Esophagus muscularis mucosa (tissue), 4 donors: ENCODE measurements at regions not wholly inside any gene's neighbourhood (a gene's known extent, or its start where the extent isn't known, plus 50 kb on each side); places are given as distances from the start of the nearest gene placed in this dataset.

Source experiments
- EP300 ChIP-seq: sonication (generic); formaldehyde crosslinking; IDR thresholded peaks from one replicate; pipeline ENCODE4 v1.6.1; 2017; ENCODE audit warnings: antibody characterized with exemption
- POLR2A ChIP-seq: fragments of 450-650 bp; IDR thresholded peaks from one replicate; pipeline ENCODE4 v1.6.1; 2017; ENCODE audit warnings: antibody characterized with exemption, moderate library complexity, mild to moderate bottlenecking, low read depth
- TF ChIP-seq, protein P1 (sequence below), 3 experiments: fragments of 200-600 bp in 2 of 3; fragments of 450-650 bp in 1 of 3; sonication (generic) in 2 of 3; IDR thresholded peaks; one replicate each; pipeline ENCODE4 v1.5.1; 2017 to 2019; ENCODE audit warnings: antibody characterized with exemption in 3 of 3, mild to moderate bottlenecking in 2 of 3, moderate library complexity in 1 of 3

DNA sequence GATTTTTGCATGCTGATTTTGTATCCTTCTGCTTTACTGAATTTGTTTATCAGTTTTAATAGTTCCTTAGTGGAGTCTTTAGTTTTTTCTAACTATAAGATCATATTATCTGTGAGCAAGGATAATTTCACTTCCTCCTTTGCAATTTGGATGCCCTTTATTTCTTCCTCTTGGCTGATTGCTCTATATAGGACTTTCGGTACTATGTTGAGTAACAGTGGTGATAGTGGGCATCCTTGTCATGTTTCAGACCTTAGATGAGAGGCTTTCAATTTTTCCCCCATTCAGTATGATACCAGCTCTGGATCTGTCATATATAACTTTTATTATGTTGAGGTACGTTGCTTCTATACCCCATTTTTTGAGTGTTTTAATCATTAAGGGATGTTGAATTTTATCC, 224.5 kb upstream of the CNTNAP4 start:
- TF ChIP-seq EP300 (no peak), POLR2A (no peak)
- TF ChIP-seq, protein P1, sequence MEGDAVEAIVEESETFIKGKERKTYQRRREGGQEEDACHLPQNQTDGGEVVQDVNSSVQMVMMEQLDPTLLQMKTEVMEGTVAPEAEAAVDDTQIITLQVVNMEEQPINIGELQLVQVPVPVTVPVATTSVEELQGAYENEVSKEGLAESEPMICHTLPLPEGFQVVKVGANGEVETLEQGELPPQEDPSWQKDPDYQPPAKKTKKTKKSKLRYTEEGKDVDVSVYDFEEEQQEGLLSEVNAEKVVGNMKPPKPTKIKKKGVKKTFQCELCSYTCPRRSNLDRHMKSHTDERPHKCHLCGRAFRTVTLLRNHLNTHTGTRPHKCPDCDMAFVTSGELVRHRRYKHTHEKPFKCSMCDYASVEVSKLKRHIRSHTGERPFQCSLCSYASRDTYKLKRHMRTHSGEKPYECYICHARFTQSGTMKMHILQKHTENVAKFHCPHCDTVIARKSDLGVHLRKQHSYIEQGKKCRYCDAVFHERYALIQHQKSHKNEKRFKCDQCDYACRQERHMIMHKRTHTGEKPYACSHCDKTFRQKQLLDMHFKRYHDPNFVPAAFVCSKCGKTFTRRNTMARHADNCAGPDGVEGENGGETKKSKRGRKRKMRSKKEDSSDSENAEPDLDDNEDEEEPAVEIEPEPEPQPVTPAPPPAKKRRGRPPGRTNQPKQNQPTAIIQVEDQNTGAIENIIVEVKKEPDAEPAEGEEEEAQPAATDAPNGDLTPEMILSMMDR (IDR thresholded peaks at IDR 0.05) = no peak
